Tibial artery (tissue), 4 donors: ENCODE measurements at regions not wholly inside any gene's neighbourhood (a gene's known extent, or its start where the extent isn't known, plus 50 kb on each side); places are given as distances from the start of the nearest gene placed in this dataset.

Experiments used
- DNase-seq, 2 donors: peaks; one replicate each; pipeline ENCODE4 v3.0.0-alpha.2; 2019
- H3K27ac ChIP-seq, 2 donors: fragments of 200-600 bp; sonication (generic) in 1 of 2; 1 replicate in 1 of 2; 2 replicates in 1 of 2; pipeline ENCODE4 v1.5.1; 2018 to 2019; ENCODE audit warnings: mild to moderate bottlenecking in 1 of 2
- H3K27me3 ChIP-seq, 2 donors: fragments of 200-600 bp; sonication (generic) in 1 of 2; one replicate each; pipeline versions ENCODE4 v1.5.1 to v1.6.0; 2016 to 2019
- H3K36me3 ChIP-seq, 3 donors: fragments of 200-600 bp; sonication (generic) in 2 of 3; one replicate each; pipeline ENCODE4 v1.5.1; 2016 to 2019; ENCODE audit warnings: mild to moderate bottlenecking in 2 of 3
- H3K4me1 ChIP-seq, 4 donors: fragments of 200-600 bp; sonication (generic) in 2 of 4; 1 replicate in 3 of 4; 2 replicates in 1 of 4; pipeline ENCODE4 v1.5.1; 2016 to 2019
- H3K4me3 ChIP-seq, 2 donors: fragments of 200-600 bp; sonication (generic) in 1 of 2; 1 replicate in 1 of 2; 2 replicates in 1 of 2; pipeline ENCODE4 v1.5.1; 2018 to 2019; ENCODE audit warnings: mild to moderate bottlenecking in 2 of 2
- H3K9me3 ChIP-seq, 3 donors: fragments of 200-600 bp; sonication (generic) in 1 of 3; one replicate each; pipeline ENCODE4 v1.5.1; 2016 to 2019
- CTCF ChIP-seq, 2 experiments: fragments of 200-600 bp in 1 of 2; fragments of 450-650 bp in 1 of 2; IDR thresholded peaks; one replicate each; pipeline ENCODE4 v1.5.1; 2017 to 2019; ENCODE audit warnings: antibody characterized with exemption in 2 of 2, mild to moderate bottlenecking in 1 of 2, moderate library complexity in 1 of 2
- intact Hi-C: fragments of 100-400 bp; cut with DNase I; formaldehyde crosslinking; loops from one replicate; pipeline ENCODE4 v1.15.0; 2023; ENCODE audit warnings: low total_unique reads

- TF ChIP-seq CTCF (IDR thresholded peaks at IDR 0.05), result no peak
- no peaks in the 10 kb centered on the region for H3K27me3 ChIP-seq
- no peaks in the 10 kb centered on the region for H3K4me1 ChIP-seq
- H3K4me3 ChIP-seq, result no peak overlapping the region
- DNase-seq, result no peak
- no peak overlapping the region for H3K27ac ChIP-seq
- intact Hi-C loops, result no loop called here
- H3K36me3 ChIP-seq, result no peaks in the 10 kb centered on the region
- H3K9me3 ChIP-seq, result no peaks in the 10 kb centered on the region
These were observed 1384.0 kb downstream of the BRD1 start for GRCh38 chr22:48443680-48444079.

GRCh38 chr22:48442663-48443062 lies 1385.0 kb downstream of the BRD1 start:
- DNase-seq, result no peak
- Histone ChIP-seq H3K9me3 (no peaks in the 10 kb centered on the region), H3K27me3 (no peaks in the 10 kb centered on the region), H3K4me3 (no peak overlapping the region), H3K27ac (no peak overlapping the region), H3K4me1 (no peaks in the 10 kb centered on the region), H3K36me3 (no peaks in the 10 kb centered on the region)
- no peak for TF ChIP-seq CTCF (IDR thresholded peaks at IDR 0.05)
- intact Hi-C loops, result no loop called here

- Histone ChIP-seq H3K36me3 (no peaks in the 10 kb centered on the region), H3K4me3 (no peak overlapping the region), H3K9me3 (no peaks in the 10 kb centered on the region), H3K27me3 (no peaks in the 10 kb centered on the region), H3K4me1 (no peaks in the 10 kb centered on the region), H3K27ac (no peak overlapping the region)
- intact Hi-C loops, result no loop called here
- no peak for TF ChIP-seq CTCF (IDR thresholded peaks at IDR 0.05)
- DNase-seq, result no peak
These were observed 1386.2 kb downstream of the BRD1 start for GRCh38 chr22:48441553-48441850.

GRCh38 chr22:48440673-48441552 lies 1386.8 kb downstream of the BRD1 start:
- Histone ChIP-seq H3K27me3 (no peaks in the 10 kb centered on the region), H3K4me1 (no peaks in the 10 kb centered on the region)
- intact Hi-C loops, result no loop called here

GRCh38 chr22:48440176-48440575 lies 1387.5 kb downstream of the BRD1 start:
- no peaks in the 10 kb centered on the region for H3K9me3 ChIP-seq
- TF ChIP-seq CTCF (IDR thresholded peaks at IDR 0.05), result no peak
- DNase-seq, result no peak
- H3K4me1 ChIP-seq, result no peaks in the 10 kb centered on the region
- H3K36me3 ChIP-seq, result no peaks in the 10 kb centered on the region
- H3K4me3 ChIP-seq, result no peak overlapping the region
- H3K27me3 ChIP-seq, result no peaks in the 10 kb centered on the region
- no peak overlapping the region for H3K27ac ChIP-seq
- intact Hi-C loops, result no loop called here

More at GRCh38 chr22:48440673-48441552, 1386.8 kb downstream of the BRD1 start:
- H3K9me3 ChIP-seq, result no peaks in the 10 kb centered on the region
- DNase-seq, result no peak
- H3K36me3 ChIP-seq, result no peaks in the 10 kb centered on the region
- no peak overlapping the region for H3K27ac ChIP-seq
- no peak for TF ChIP-seq CTCF (IDR thresholded peaks at IDR 0.05)
- no peak overlapping the region for H3K4me3 ChIP-seq
